K562 (cell line): ENCODE measurements at regions not wholly inside any gene's neighbourhood (a gene's known extent, or its start where the extent isn't known, plus 50 kb on each side); places are given as distances from the start of the nearest gene placed in this dataset.

Source experiments
- ARNT ChIP-seq, 2 experiments: fragments of 450-650 bp; IDR thresholded peaks; 2 replicates each; pipeline ENCODE4 v1.6.1; 2016; ENCODE audit warnings: mild to moderate bottlenecking in 1 of 2
- MGA ChIP-seq: fragments of 450-650 bp; IDR thresholded peaks from 2 replicates; pipeline ENCODE4 v1.6.1; 2016; ENCODE audit warnings: mild to moderate bottlenecking, moderate library complexity
- NFATC3 ChIP-seq: fragments of 450-650 bp; IDR thresholded peaks from 2 replicates; pipeline ENCODE4 v1.6.1; 2017; ENCODE audit warnings: mild to moderate bottlenecking
- TEAD1 ChIP-seq, 2 experiments: fragments of 450-650 bp in 1 of 2; sonication (generic) in 1 of 2; formaldehyde crosslinking; IDR thresholded peaks; 2 replicates each; pipeline versions ENCODE4 v1.4.0 to v1.8.0; 2020 to 2022; ENCODE audit warnings: mild to moderate bottlenecking in 2 of 2, missing genetic modification reagents in 1 of 2
- TEAD4 ChIP-seq, 2 experiments: sonication (generic) in 1 of 2; formaldehyde crosslinking in 1 of 2; IDR thresholded peaks; 2 replicates each; pipeline versions ENCODE4 v1.6.1 to v1.8.0; 2012 to 2022; ENCODE audit warnings: borderline replicate concordance in 1 of 2, inconsistent platforms in 1 of 2, low read length in 1 of 2, mild to moderate bottlenecking in 1 of 2, missing genetic modification reagents in 1 of 2
- ZNF41 ChIP-seq: fragments of 250-450 bp; sonication (Bioruptor Pico); conservative IDR thresholded peaks from 2 replicates; pipeline ENCODE4 v1.4.0; 2020; ENCODE audit warnings: mild to moderate bottlenecking
- ZNF639 ChIP-seq, 2 experiments: fragments of 200-800 bp in 1 of 2; sonication (Bioruptor generic) in 1 of 2; sonication (generic) in 1 of 2; formaldehyde crosslinking in 1 of 2; IDR thresholded peaks in 1 of 2; conservative IDR thresholded peaks in 1 of 2; 2 replicates each; pipeline versions ENCODE4 v1.5.0 to v1.6.1; 2016 to 2020; ENCODE audit warnings: missing compliant biosample characterization in 1 of 2, missing genetic modification characterization in 1 of 2, missing genetic modification reagents in 1 of 2
- TF ChIP-seq, protein P1 (sequence below): IDR thresholded peaks from 2 replicates; pipeline ENCODE4 v1.6.1; 2016; ENCODE audit warnings: missing genetic modification characterization, missing compliant biosample characterization

DNA sequence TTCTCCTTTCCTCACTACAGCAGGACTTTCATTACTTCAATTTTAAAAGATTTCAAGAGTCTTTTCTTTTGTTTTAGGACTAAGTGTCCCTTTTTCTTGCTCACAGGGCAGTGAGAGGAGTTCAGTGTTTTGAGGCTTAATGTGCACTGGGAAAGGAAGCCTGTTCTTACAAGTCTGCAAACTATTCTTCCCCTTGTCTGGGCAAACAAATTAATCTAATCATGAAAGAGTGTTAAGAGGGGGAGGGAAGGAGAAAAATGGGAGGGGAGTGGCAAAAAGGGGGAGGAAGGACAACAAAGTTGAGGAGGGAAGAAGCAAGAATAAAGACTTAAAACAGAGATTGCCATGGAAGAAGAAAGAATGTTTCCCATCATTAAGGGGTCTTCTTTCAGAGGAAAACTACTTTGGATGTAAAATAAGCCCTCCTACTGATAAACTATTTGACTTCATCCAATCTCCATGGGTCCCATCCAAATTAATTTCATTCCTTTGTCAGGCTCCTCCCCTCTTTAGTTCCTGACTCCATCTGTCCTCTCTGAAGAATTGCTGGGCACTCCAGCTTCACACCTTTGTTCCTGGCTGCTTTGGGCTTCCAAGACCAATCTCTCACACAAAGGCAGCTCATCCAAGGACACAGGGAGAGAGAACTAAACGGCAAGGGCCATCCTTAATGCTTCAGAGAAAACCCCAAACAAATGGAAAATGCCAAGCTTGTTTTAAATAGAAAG lies 244.5 kb downstream of the TPBG start (continued):
- no peak for TF ChIP-seq MGA
- TF ChIP-seq, protein P1, sequence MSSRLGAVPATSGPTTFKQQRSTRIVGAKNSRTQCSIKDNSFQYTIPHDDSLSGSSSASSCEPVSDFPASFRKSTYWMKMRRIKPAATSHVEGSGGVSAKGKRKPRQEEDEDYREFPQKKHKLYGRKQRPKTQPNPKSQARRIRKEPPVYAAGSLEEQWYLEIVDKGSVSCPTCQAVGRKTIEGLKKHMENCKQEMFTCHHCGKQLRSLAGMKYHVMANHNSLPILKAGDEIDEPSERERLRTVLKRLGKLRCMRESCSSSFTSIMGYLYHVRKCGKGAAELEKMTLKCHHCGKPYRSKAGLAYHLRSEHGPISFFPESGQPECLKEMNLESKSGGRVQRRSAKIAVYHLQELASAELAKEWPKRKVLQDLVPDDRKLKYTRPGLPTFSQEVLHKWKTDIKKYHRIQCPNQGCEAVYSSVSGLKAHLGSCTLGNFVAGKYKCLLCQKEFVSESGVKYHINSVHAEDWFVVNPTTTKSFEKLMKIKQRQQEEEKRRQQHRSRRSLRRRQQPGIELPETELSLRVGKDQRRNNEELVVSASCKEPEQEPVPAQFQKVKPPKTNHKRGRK (tag): no peak
- TF ChIP-seq ZNF639 (CRISPR knock-in tag; conservative IDR thresholded peaks at IDR 0.05 in 1 of 2, IDR thresholded peaks at IDR 0.05 in 1 of 2): no peak
- no peak for TF ChIP-seq NFATC3
- no peak for TF ChIP-seq ZNF41 (CRISPR knock-in tag)
- TF ChIP-seq ARNT (IDR thresholded peaks at IDR 0.05): no peak
- TF ChIP-seq TEAD1 (CRISPR knock-in tag; IDR thresholded peaks at IDR 0.05): no peak
- no peak for TF ChIP-seq TEAD4 (IDR thresholded peaks at IDR 0.05; ENCODE audit: low read length)
- TF ChIP-seq TEAD4 (CRISPR knock-in tag; IDR thresholded peaks at IDR 0.05; ENCODE audit: borderline replicate concordance): no peak
- TF ChIP-seq, all 486 proteins: peak for 0
